ENCODE measurements at regions not wholly inside any gene's neighbourhood (a gene's known extent, or its start where the extent isn't known, plus 50 kb on each side); places are given as distances from the start of the nearest gene placed in this dataset.

DNA sequence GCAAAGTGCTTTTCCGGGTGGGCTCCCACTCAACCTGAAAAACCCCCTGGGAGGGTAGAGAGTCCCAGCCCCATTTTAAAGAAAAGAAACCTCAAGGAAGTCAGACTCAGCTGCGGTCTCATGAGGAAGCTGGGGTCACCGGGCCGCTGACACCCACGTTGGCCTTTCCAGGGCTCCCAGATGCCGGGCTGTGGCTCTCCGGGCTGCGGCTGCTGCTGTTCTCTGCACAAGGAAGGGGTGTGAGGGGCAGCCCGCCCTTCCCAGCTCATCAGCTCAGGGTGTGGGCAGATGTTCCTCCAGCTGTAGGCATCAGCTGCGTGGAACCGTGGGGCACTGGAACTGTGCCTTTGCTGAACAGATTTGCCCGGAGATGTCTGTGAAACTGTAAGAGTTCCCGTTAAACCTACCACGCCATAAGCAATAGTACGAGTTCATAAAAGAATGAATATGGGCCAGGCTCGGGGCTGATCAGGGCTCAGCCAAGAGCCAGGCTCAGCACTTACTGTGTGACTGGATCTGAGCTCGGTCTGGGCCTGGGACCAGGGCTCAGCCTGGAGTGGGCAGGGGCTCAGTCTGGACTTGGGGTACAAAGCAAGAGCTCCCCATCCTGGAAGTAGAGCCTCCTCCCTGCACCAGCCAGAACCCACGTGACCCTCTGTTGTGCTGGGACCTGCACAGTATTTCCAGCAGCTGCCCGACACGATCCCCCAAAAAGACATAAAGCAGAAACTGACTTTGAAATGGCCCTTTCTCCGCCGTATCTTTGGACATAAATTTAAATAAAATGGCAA is 130.2 kb upstream of the PPP1R26 start:
- TF ChIP-seq, protein P1, sequence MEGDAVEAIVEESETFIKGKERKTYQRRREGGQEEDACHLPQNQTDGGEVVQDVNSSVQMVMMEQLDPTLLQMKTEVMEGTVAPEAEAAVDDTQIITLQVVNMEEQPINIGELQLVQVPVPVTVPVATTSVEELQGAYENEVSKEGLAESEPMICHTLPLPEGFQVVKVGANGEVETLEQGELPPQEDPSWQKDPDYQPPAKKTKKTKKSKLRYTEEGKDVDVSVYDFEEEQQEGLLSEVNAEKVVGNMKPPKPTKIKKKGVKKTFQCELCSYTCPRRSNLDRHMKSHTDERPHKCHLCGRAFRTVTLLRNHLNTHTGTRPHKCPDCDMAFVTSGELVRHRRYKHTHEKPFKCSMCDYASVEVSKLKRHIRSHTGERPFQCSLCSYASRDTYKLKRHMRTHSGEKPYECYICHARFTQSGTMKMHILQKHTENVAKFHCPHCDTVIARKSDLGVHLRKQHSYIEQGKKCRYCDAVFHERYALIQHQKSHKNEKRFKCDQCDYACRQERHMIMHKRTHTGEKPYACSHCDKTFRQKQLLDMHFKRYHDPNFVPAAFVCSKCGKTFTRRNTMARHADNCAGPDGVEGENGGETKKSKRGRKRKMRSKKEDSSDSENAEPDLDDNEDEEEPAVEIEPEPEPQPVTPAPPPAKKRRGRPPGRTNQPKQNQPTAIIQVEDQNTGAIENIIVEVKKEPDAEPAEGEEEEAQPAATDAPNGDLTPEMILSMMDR (IDR thresholded peaks at IDR 0.05; ENCODE audit: insufficient read depth, low read depth, low read length): no peak
- DNase-seq (ENCODE audit: low read depth): no peak
- H3K4me3 ChIP-seq (ENCODE audit: low read depth, low read length): no peak overlapping the region

GRCh38 chr9:135350003-135350315 is 129.6 kb upstream of the PPP1R26 start:
- DNase-seq (ENCODE audit: low read depth): no peak
- TF ChIP-seq, protein P1 (IDR thresholded peaks at IDR 0.05; ENCODE audit: insufficient read depth, low read depth, low read length): no peak
- H3K4me3 ChIP-seq (ENCODE audit: low read depth, low read length): no peak overlapping the region

GRCh38 chr9:135353935-135354334 is 125.6 kb upstream of the PPP1R26 start:
- no peak overlapping the region for H3K4me3 ChIP-seq (ENCODE audit: low read depth, low read length)
- DNase-seq (ENCODE audit: low read depth): no peak
- TF ChIP-seq, protein P1 (IDR thresholded peaks at IDR 0.05; ENCODE audit: insufficient read depth, low read depth, low read length): no peak

GRCh38 chr9:135355521-135356011 is 124.0 kb upstream of the PPP1R26 start:
- TF ChIP-seq, protein P1 (IDR thresholded peaks at IDR 0.05; ENCODE audit: insufficient read depth, low read depth, low read length): no peak
- H3K4me3 ChIP-seq (ENCODE audit: low read depth, low read length): no peak overlapping the region
- no peak for DNase-seq (ENCODE audit: low read depth)

DNA sequence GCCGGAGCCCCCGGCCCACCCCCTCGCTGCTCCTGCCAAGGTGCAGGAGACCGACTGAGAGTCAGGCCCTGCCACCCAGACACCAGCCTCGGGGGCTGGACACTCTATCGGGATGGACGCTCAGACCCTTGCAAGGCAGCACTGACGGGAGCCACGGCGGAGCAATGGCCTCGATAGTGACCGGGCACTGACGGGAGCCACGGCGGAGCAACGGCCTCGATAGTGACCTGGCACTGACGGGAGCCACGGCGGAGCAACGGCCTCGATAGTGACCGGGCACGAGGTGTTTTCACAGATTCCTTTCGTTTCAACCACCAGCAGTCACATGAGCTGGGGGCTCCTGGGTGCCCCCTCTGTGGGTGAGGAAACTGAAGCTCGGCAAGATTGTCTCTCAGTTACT is 123.6 kb upstream of the PPP1R26 start:
- TF ChIP-seq, protein P1 (IDR thresholded peaks at IDR 0.05; ENCODE audit: insufficient read depth, low read depth, low read length): no peak
- DNase-seq (ENCODE audit: low read depth): no peak
- no peak overlapping the region for H3K4me3 ChIP-seq (ENCODE audit: low read depth, low read length)

DNA sequence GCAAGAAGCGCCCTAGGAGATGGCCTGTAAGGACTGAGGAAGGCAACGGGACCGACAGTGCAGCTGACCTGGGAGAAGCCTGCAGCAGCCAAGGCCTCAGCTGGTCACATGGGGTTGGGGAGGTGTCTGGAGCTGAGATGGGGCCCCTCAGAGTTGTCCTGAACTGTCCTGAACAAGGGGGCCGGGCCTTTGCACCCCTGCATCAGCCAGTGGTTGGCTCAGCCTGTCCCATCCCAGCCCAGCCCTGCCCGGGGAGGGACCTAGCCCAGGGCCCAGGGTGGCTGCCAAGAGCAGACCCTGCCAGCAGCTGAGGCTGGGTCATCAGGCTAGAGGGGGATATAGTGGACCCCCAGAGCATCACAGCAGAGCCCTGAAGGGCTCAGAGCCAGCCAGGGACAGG is 122.8 kb upstream of the PPP1R26 start:
- no peak for DNase-seq (ENCODE audit: low read depth)
- no peak overlapping the region for H3K4me3 ChIP-seq (ENCODE audit: low read depth, low read length)
- TF ChIP-seq, protein P1 (IDR thresholded peaks at IDR 0.05; ENCODE audit: insufficient read depth, low read depth, low read length): no peak
